ENCODE measurements at regions not wholly inside any gene's neighbourhood (a gene's known extent, or its start where the extent isn't known, plus 50 kb on each side); places are given as distances from the start of the nearest gene placed in this dataset.
"Not testable (repeated sequence)": the region's sequence is repeated elsewhere in the genome, so short reads cannot be mapped to it uniquely, and the experiment has no call there.

DNA sequence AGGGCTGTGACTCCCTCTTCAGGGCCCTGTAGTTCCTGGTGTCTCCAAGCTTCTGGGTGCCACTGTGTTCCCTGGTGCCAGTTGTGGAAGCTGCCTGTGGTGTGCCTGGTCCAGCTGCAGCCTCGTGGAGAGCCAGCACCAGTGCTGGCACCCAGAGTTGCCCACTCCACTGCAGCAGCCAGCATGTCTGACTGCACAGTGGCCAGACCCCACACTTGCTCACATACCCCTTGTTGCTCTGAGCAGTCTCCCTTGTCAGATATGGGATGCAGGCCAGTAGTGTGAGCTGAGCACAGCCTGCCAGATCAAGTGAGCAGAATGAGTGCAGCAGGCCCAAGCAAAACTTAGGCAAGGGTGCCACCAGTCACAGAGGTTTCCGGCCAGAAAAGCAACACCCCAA lies 108.6 kb downstream of the ZMAT1 start:
- DNase-seq: no peak

DNA sequence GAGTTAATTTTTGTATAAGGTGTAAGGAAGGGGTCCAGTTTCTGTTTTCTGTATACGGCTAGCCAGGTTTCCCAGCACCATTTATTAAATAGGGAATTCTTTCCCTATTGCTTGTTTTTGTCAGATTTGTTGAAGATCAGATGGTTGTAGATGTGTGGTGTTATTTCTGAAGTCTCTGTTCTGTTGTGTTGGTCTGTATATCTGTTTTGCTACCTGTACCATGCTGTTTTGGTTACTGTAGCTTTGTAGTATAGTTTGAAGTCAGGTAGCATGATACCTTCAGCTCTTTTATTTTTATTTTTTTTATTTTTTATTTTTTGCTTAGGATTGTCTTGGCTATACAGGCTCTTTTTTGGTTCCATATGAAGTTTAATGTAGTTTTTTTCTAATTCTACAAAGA lies 114.1 kb downstream of the ZMAT1 start:
- not testable (repeated sequence) for DNase-seq

DNA sequence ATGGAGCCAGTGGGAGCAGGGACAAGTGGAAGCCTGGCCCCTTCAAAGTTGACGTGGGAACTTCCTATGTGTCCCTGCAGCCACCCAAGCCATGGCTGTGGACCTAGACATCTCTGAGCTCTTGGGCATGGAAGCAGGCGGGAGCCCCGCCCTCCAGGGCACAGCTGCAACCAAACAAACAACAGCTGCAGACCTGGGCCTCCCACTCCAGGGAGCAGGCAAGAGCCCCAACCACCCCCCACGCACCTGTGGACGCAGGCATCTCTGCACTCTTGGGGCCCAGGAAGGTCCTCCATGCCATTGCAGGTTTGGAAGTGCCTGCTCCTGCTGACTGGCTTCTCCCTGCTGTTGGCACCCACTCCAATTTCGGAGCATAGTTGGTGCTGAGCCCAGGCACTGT lies 118.6 kb downstream of the ZMAT1 start:
- no peak for DNase-seq

- DNase-seq: no peak
Measured at GRCh38 chrX:101803451-101803850, 128.4 kb downstream of the ZMAT1 start.

DNA sequence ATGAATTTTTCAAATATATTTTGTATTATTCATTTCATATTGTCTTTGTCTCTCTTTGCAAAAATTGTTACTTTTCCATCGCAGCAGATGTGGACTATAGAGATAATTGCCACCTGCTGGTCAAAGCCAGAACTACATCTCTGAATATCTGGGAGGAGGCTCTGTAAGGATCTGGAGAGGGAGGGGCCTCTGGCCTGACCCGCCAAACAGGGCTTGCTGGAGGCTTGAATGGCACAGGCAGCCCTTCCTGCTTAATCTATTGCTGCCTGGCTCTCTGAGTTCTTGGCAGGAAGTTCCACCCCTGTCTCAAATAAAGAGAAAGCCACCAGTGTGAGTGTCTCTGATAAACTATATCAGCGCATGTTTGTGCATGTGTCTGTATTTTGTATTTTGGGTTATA lies 132.4 kb downstream of the ZMAT1 start:
- peak; percentile 80 for DNase-seq

- no peak for DNase-seq
Measured at GRCh38 chrX:101787934-101788333, 128.3 kb upstream of the ARMCX2 start.

DNA sequence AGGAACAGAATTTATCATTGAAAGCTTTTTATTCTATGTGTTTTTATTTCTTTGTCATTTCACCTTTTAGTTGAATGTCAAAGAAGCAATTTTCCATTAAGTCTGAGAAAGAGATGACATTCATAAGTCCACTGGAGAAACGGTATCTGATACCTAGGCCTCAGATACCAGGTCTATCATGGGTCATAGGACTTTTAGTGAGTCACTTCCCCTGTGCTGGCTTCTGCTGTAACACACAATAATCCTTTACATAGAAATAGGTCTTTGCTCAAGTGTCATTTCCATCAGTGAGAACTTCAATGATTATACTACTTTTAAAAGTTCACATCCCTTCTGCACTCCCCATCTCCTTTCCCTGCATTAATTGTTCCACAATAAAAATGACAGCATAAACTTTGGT lies 125.5 kb upstream of the ARMCX2 start:
- no peak for DNase-seq

DNA sequence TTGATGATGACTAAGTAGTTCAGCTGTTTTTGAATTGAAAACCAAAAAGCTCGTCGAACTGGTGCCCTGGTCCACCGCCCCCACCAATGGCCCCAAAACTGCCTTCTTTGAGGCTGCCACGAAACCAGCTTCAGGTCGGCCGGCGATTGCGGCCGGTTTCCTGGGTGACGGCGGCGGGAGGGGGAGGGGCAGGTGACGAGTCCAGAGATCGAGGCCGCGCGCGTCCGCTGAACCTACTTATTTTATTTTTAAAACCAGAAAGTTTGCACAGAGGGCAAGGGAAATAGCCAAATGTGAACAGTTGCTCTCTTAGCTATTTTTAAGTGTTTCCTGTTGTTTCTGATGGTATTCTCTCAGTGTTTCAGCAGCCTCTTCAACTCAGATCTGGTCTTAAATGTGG lies 120.8 kb upstream of the ARMCX2 start:
- not testable (repeated sequence) for DNase-seq

DNA sequence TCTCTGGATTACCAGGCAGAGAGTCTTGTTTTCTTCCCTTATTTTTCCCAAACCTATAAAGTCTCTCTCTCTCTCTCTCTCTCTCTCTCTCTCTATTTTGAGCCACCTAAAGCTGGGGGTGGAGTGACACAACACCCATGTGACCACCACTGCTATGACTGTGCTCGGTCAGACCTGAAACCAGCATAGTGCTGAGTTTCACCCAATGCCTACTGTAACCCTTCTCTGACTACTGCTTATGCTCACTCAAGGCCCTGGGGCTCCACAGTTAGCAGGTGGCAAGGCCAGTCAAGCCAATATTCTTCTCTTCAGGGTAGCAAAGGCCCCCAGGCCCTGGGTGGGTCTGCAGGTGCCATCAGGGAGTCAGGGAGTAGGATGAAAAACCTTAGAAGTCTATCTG lies 114.7 kb upstream of the ARMCX2 start:
- DNase-seq: no peak

DNA sequence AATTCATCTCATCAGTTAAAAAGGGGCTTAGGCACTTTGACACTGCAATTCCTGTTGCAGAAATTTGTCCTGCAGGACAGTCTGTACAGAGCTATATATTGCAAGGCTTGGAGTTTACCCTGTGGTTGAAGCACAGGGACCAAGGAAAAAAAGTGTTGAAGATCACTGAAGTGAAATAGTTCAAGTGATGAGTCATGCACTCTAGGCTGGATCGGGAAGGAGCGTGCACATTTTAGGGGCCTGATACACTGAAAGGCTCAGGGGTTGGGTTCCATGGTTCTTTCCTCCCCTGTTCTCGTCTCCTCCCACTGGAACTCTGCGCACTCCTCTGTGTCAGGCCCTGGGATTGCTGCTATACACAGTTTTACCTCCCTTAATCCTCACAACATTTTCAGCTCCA lies 104.9 kb upstream of the ARMCX2 start:
- DNase-seq: no peak

DNA sequence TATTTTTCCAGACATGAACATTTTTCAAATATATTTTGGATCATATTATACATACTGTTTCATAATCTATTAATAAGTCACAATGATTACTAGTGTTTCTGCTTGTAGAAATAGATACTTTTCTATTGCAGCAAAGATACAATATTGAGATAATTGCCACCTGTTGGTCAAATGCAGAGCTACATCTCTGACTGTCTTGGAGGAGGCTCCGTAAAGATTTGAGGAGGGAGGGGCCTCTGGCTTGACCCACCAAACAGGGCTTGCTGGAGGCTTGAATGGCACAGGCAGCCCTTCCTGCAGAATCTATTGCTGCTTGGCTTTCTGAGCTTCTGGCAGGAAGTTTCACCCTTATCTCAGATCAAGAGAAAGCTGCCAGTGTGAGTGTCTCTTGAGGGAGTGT lies 99.3 kb upstream of the ARMCX2 start:
- no peak for DNase-seq

- no peak for DNase-seq
Measured at GRCh38 chrX:101750744-101751143, 91.1 kb upstream of the ARMCX2 start.

DNA sequence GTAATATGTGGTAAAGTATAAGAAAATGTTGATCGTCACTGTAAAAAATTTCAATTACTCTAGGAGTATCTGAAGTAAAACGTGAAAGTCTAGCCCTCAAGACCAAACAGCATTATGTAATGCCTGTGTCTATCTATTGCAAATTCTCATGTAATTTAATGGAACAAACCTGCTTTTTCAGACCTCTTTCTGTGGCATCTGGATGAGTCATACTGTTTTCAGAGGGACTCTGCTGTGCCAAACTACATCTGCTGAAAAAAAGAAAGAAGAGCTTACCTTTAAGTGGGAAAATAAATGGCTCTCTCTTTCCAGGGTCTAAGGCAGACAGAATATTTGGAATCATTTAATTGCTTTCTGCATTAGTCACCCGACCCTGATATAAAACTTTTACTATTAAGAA lies 89.8 kb upstream of the ARMCX2 start:
- no peak for DNase-seq

GRCh38 chrX:101745046-101745445 lies 85.4 kb upstream of the ARMCX2 start:
- DNase-seq: no peak

- DNase-seq: no peak
Measured at GRCh38 chrX:101744085-101744484, 84.4 kb upstream of the ARMCX2 start.

DNA sequence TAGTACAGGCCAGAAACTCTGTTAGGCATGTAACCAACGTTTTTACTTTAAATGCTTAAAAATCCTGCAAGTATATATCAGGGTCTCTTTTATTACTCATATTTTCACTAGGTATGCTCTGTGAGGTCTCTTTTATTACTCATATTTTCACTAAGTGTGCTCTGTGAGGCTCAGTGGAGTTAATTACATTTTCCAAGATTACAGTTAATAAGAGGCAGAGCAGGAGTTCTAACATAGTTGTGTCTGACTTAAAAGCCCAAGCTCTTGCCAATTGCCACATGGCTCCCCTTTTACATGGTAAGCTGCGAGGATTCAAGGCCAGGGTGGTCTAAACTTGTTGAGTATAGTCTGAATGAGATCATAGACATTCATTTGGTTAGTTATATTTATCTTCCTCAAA lies 81.0 kb upstream of the ARMCX2 start:
- no peak for DNase-seq

DNA sequence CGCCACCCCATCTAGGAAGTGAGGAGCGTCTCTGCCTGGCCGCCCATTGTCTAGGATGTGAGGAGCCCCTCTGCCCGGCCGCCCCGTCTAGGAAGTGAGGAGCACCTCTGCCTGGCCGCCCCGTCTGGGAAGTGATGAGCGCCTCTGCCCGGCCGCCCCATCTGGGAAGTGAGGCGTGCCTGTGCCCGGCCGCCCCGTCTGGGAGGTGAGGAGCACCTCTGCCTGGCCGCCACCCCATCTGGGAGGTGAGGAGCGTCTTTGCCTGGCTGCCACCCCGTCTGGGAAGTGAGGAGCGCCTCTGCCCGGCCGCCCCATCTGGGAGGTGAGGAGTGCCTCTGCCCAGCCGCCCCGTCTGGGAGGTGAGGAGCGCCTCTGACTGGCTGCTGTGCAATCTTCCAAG lies 79.2 kb upstream of the ARMCX2 start:
- DNase-seq: not testable (repeated sequence)

GRCh38 chrX:101738411-101738810 lies 78.8 kb upstream of the ARMCX2 start:
- not testable (repeated sequence) for DNase-seq

GRCh38 chrX:101736651-101737050 lies 77.0 kb upstream of the ARMCX2 start:
- DNase-seq: no peak

- no peak for DNase-seq
Measured at GRCh38 chrX:101732870-101733269, 73.2 kb upstream of the ARMCX2 start.

- DNase-seq: no peak
Measured at GRCh38 chrX:101729986-101730385, 70.3 kb upstream of the ARMCX2 start.
